ENCODE measurements at regions not wholly inside any gene's neighbourhood (a gene's known extent, or its start where the extent isn't known, plus 50 kb on each side); places are given as distances from the start of the nearest gene placed in this dataset.

DNA sequence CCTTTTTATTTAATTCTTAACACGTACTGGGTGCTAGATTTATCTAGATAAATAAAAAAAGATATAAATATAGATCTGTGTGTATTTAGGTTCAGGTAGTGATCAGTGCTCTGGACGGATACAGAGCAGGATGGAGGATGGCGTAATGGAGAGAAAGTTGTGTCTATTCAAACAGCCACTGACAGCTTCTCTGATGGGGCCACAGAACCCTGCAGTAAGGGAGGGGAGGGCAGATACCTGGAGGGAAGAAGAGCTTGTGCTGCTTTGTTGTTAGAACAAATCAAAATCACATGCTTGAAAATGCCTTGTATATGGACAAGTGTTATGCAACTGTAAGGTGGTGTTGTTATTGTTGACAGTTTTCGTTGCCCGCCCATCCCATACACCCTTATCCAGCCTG lies 170.2 kb downstream of the UTP18 start:
- DNase-seq (no peak), ATAC-seq (no peak)
- Histone ChIP-seq H3K27ac (no peak overlapping the region), H3K36me3 (no peaks in the 10 kb centered on the region), H3K4me1 (no peaks in the 10 kb centered on the region), H3K9me3 (no peaks in the 10 kb centered on the region), H3K27me3 (no peaks in the 10 kb centered on the region), H3K4me3 (no peak overlapping the region)
- TF ChIP-seq, protein P1, sequence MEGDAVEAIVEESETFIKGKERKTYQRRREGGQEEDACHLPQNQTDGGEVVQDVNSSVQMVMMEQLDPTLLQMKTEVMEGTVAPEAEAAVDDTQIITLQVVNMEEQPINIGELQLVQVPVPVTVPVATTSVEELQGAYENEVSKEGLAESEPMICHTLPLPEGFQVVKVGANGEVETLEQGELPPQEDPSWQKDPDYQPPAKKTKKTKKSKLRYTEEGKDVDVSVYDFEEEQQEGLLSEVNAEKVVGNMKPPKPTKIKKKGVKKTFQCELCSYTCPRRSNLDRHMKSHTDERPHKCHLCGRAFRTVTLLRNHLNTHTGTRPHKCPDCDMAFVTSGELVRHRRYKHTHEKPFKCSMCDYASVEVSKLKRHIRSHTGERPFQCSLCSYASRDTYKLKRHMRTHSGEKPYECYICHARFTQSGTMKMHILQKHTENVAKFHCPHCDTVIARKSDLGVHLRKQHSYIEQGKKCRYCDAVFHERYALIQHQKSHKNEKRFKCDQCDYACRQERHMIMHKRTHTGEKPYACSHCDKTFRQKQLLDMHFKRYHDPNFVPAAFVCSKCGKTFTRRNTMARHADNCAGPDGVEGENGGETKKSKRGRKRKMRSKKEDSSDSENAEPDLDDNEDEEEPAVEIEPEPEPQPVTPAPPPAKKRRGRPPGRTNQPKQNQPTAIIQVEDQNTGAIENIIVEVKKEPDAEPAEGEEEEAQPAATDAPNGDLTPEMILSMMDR (IDR thresholded peaks at IDR 0.05) = no peak
- intact Hi-C loops (cut with DNase I) = no loop called here

DNA sequence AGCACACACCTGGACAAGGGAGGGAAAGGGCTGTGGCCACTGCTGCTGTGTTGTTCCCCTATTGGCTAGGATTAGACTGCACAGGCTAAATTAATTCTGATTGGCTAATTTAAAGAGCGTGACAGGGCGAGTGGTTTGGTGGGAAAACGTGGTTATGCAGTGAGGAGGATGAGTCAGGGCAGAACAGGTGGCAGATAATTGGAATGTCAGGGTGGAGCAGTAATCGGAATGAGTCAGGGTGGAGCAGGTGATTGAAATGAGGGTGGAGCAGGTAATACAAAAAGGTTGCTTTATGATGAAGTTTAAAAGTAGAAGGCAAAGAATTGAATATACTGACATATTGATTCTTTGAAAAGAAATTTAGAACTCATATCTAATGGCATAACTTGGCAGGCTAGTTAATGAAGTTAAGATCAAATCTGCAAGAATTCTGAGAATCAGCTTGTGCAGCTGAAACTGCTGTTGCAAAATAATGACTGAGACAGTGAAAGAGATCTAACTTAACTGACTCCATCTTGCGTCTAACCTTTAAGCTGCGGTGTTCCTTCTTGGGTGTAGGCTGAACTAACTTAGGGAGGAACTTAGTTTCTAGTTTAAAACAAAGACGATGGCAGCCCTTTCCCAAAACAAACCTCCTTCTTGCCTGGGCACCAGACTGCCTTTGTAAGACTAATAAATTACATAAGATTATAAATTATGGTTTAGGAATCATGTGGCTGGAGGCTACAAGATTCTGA lies 174.3 kb downstream of the UTP18 start:
- no peaks in the 10 kb centered on the region for H3K4me1 ChIP-seq
- H3K4me3 ChIP-seq = no peak overlapping the region
- H3K9me3 ChIP-seq = no peaks in the 10 kb centered on the region
- DNase-seq (no peak), ATAC-seq (no peak)
- intact Hi-C loops (cut with DNase I) = no loop called here
- H3K27me3 ChIP-seq = no peaks in the 10 kb centered on the region
- H3K27ac ChIP-seq = no peak overlapping the region
- TF ChIP-seq, protein P1 (IDR thresholded peaks at IDR 0.05) = no peak
- no peaks in the 10 kb centered on the region for H3K36me3 ChIP-seq

DNA sequence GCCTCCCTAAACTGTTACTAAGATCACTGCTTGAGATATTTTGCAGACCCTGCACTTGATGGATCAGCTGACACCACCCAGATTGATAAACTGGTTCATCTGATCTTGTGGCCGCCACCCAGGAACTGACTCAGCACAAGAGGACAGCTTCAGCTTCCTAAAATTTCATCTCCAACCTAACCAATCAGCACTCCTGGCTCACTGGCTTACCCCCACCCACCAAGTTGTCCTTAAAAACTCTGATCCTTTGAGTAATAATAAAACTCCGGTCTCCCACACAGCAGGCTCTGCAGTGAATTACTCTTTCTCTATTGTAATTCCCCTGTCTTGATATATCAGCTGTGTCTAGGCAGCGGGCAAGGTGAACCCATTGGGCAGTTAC lies 174.8 kb downstream of the UTP18 start:
- DNase-seq = no peak
- H3K27ac ChIP-seq = no peak overlapping the region
- H3K4me1 ChIP-seq = no peaks in the 10 kb centered on the region
- H3K4me3 ChIP-seq = no peak overlapping the region
- ATAC-seq = no peak
- no peaks in the 10 kb centered on the region for H3K27me3 ChIP-seq
- intact Hi-C loops (cut with DNase I) = no loop called here
- H3K9me3 ChIP-seq = no peaks in the 10 kb centered on the region
- H3K36me3 ChIP-seq = no peaks in the 10 kb centered on the region
- TF ChIP-seq, protein P1 (IDR thresholded peaks at IDR 0.05) = no peak

DNA sequence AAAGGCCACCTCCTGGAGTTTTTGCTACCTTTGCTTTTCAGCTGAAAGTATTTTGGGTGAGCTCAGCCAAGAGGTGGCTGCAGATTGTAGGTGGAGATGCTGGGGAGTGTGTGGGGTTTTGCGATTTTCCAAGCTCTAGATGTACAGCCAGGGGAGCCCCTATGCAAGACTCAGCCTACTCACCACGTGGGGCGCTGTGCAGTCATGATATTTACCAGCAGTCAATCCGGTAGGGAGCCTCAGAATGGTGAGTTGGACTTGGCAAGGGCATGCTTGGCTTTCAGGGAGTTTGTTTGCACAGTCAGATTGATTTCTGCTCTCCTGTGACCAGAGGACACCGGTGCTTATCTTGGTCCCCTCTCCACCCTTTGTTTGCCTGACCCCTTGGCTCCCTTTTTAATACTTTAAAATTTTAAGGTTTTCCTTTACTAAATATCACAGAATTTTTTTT lies 175.3 kb downstream of the UTP18 start:
- H3K27ac ChIP-seq = no peak overlapping the region
- TF ChIP-seq, protein P1 (IDR thresholded peaks at IDR 0.05) = peak; percentile 14 to 25
- peak in 2 of 4 donors; percentile 41 to 51 for DNase-seq
- H3K4me3 ChIP-seq = no peak overlapping the region
- intact Hi-C loops (cut with DNase I) = no loop called here
- no peaks in the 10 kb centered on the region for H3K9me3 ChIP-seq
- H3K27me3 ChIP-seq = no peaks in the 10 kb centered on the region
- peak; percentile 92 for ATAC-seq
- H3K4me1 ChIP-seq = no peaks in the 10 kb centered on the region
- H3K36me3 ChIP-seq = no peaks in the 10 kb centered on the region

DNA sequence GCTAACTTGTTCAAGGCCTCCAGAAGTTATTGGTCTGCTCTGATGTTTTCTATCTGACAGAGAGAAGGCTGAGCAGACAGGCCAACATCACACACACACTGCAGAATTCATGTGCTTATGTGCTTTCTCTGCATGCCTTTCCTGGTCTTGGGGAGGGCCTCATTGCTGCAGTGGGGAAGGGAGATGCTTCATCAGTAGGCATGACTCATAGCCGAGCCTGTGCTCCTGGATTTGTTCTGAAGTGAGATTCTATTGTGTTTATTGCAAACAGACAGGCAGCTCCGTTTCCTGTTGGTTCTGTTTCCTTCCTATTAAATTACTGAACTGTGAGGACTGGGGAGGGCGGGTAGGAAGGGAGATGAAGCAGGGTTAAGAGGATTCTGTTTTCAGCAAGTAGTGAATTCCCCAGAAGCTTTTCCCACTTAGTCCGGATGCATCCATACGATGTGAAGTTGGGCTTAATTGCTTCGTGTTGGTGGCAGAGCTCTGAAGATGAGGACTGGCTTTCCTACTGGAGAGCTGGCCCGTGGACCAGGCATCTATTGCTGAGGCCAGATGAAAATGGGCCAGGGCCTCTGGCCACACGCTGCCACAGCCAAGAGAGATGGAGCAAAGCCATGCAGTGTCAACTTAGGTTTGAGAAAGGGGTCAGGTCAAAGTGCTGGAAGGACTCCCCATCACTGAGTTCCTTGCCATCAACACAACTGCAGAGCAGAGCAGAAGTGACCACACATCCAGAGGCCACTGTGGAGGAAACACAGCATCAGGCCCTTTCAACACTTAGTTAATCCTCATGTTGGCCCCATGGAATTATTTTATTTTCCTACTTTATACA lies 179.3 kb downstream of the UTP18 start:
- H3K27ac ChIP-seq = no peak overlapping the region
- DNase-seq (no peak), ATAC-seq (no peak)
- no peaks in the 10 kb centered on the region for H3K36me3 ChIP-seq
- H3K27me3 ChIP-seq = no peaks in the 10 kb centered on the region
- H3K4me3 ChIP-seq = no peak overlapping the region
- no peaks in the 10 kb centered on the region for H3K9me3 ChIP-seq
- no peaks in the 10 kb centered on the region for H3K4me1 ChIP-seq
- TF ChIP-seq, protein P1 (IDR thresholded peaks at IDR 0.05) = no peak
- intact Hi-C loops (cut with DNase I) = no loop called here

All from left lung (tissue), 4 donors.